HepG2 (cell line): ENCODE measurements at regions not wholly inside any gene's neighbourhood (a gene's known extent, or its start where the extent isn't known, plus 50 kb on each side); places are given as distances from the start of the nearest gene placed in this dataset.

Source experiments
- ATAC-seq: fragments of 200-7000 bp; cut with Tn5 transposase; 3 replicates; pipeline ENCODE4 v1.9.1; 2020; ENCODE audit warnings: mild to moderate bottlenecking, moderate library complexity
- BruUV-seq: library from RNA; stranded (reverse); fragments of 400-500 nt; replicated peaks from 2 replicates; lab custom pipeline; 2021; lab: Mats Ljungman, UMichigan
- CTCF ChIA-PET: fragments of 300-600 bp; formaldehyde crosslinking; extraction: SDS; loops from one replicate; lab custom pipeline; 2021; ENCODE audit warnings: low total read pairs, inconsistent platforms, low intra/inter-chr PET ratio; lab: Yijun Ruan, JAX
- POLR2A ChIA-PET: fragments of 350-600 bp; sonication (Branson Sonifier 250); formaldehyde crosslinking; loops from one replicate; lab custom pipeline; 2020; ENCODE audit warnings: antibody characterized with exemption, inconsistent platforms; lab: Yijun Ruan, JAX
- DNase-seq: peaks from one replicate; pipeline ENCODE4 v3.0.0-alpha.2; 2015; ENCODE audit warnings: low spot score
- FAIRE-seq: peaks from 3 replicates; lab custom pipeline; 2011; peaks lifted over from hg19 to GRCh38; lab: Jason Lieb, UNC
- H2AFZ ChIP-seq: one replicate; pipeline ENCODE4 v1.6.1; 2011; ENCODE audit warnings: low read length, inconsistent platforms
- H3K27ac ChIP-seq: fragments of 300-600 bp; 3 replicates; pipeline ENCODE4 v1.8.0; 2011; ENCODE audit warnings: mixed run types, mild to moderate bottlenecking, mixed read lengths, low read length, inconsistent platforms; ENCODE audit not compliant: insufficient read depth; ENCODE audit errors: extremely low read length
- H3K27me3 ChIP-seq, 2 experiments: fragments of 200-600 bp in 1 of 2; 2 replicates in 1 of 2; 3 replicates in 1 of 2; pipeline versions ENCODE4 v1.6.0 to v1.8.0; 2011; ENCODE audit warnings: low read length in 2 of 2, mild to moderate bottlenecking in 2 of 2, moderate library complexity in 2 of 2, inconsistent platforms in 1 of 2; ENCODE audit not compliant: insufficient read depth in 2 of 2, control insufficient read depth in 1 of 2
- H3K36me3 ChIP-seq, 2 experiments: fragments of 200-600 bp in 1 of 2; replicated peaks in 1 of 2; 2 replicates in 1 of 2; 3 replicates in 1 of 2; pipeline versions ENCODE4 v1.5.1 to v1.8.0; 2011; ENCODE audit warnings: low read length in 2 of 2, inconsistent platforms in 1 of 2; ENCODE audit not compliant: insufficient read depth in 2 of 2, control insufficient read depth in 1 of 2
- H3K4me1 ChIP-seq: 2 replicates; pipeline ENCODE4 v1.5.1; 2012; ENCODE audit warnings: low read length, inconsistent platforms; ENCODE audit not compliant: insufficient read depth
- H3K4me2 ChIP-seq: 2 replicates; pipeline ENCODE4 v1.6.0; 2011; ENCODE audit warnings: low read depth, low read length, inconsistent platforms
- H3K4me3 ChIP-seq, 3 experiments: fragments of 200-600 bp in 1 of 3; sonication (generic), shearing (Covaris generic) in 1 of 3; replicated peaks in 1 of 3; 2 replicates each; pipeline ENCODE4 v1.5.1; 2011 to 2016; ENCODE audit warnings: low read length in 3 of 3, inconsistent platforms in 2 of 3, low read depth in 2 of 3, mild to moderate bottlenecking in 2 of 3, control low read depth in 1 of 3, mixed read lengths in 1 of 3; ENCODE audit not compliant: insufficient read depth in 1 of 3
- H3K79me2 ChIP-seq: one replicate; pipeline ENCODE4 v1.6.1; 2011; ENCODE audit warnings: low read length, inconsistent platforms; ENCODE audit not compliant: insufficient read depth
- H3K9ac ChIP-seq: 2 replicates; pipeline ENCODE4 v1.6.0; 2011; ENCODE audit warnings: mild to moderate bottlenecking, low read depth, low read length, inconsistent platforms; ENCODE audit not compliant: insufficient read depth
- H3K9me3 ChIP-seq: 2 replicates; pipeline ENCODE4 v1.5.1; 2012; ENCODE audit warnings: mild to moderate bottlenecking, low read length
- H4K20me1 ChIP-seq: 2 replicates; pipeline ENCODE4 v1.6.0; 2011; ENCODE audit warnings: inconsistent platforms, mild to moderate bottlenecking, low read length, moderate library complexity; ENCODE audit not compliant: insufficient read depth
- CC2D1A ChIP-seq: sonication (generic); formaldehyde crosslinking; IDR thresholded peaks from 2 replicates; pipeline ENCODE4 v1.8.1; 2023; ENCODE audit warnings: mild to moderate bottlenecking, missing genetic modification reagents
- JDP2 ChIP-seq: sonication (generic); formaldehyde crosslinking; IDR thresholded peaks from 2 replicates; pipeline ENCODE4 v1.8.1; 2022; ENCODE audit warnings: missing genetic modification reagents, borderline replicate concordance
- TMF1 ChIP-seq: sonication (generic); formaldehyde crosslinking; IDR thresholded peaks from 2 replicates; pipeline ENCODE4 v1.8.1; 2022; ENCODE audit warnings: low read depth, missing genetic modification reagents
- ZBTB40 ChIP-seq, 2 experiments: fragments of 450-650 bp in 1 of 2; sonication (generic) in 1 of 2; formaldehyde crosslinking in 1 of 2; IDR thresholded peaks; 2 replicates each; pipeline versions ENCODE4 v1.6.1 to v1.8.0; 2016 to 2022; ENCODE audit warnings: antibody characterized with exemption in 1 of 2, mild to moderate bottlenecking in 1 of 2, missing genetic modification reagents in 1 of 2
- WGBS: methylation state at CpG from one replicate; pipeline ENCODE4 v1.1.6; 2017; ENCODE audit warnings: low lambda C conversion rate; 5-methylcytosine and 5-hydroxymethylcytosine counted together
- in situ Hi-C: cut with HindIII; loops from 2 replicates; pipeline ENCODE4 v1.10.0; 2017; ENCODE audit warnings: low pct_unique_long_range_greater_than_20kb; ENCODE audit not compliant: extremely low pct_ligation_motif_present
- intact Hi-C: fragments of 100-400 bp; cut with micrococcal nuclease; formaldehyde crosslinking; loops from one replicate; pipeline ENCODE4 v1.10.0; 2022; ENCODE audit not compliant: unreplicated experiment
- TF ChIP-seq, protein P1 (sequence below), 2 experiments: IDR thresholded peaks; 2 replicates each; pipeline ENCODE4 v1.6.1; 2011 to 2012; ENCODE audit warnings: low read length in 2 of 2, borderline replicate concordance in 1 of 2, low read depth in 1 of 2, mild to moderate bottlenecking in 1 of 2, moderate library complexity in 1 of 2

GRCh38 chrX:38999967-39000745, 198.9 kb downstream of the MID1IP1 start (continued):
- no peak for TF ChIP-seq TMF1 (CRISPR knock-in tag)
- TF ChIP-seq, protein P1, sequence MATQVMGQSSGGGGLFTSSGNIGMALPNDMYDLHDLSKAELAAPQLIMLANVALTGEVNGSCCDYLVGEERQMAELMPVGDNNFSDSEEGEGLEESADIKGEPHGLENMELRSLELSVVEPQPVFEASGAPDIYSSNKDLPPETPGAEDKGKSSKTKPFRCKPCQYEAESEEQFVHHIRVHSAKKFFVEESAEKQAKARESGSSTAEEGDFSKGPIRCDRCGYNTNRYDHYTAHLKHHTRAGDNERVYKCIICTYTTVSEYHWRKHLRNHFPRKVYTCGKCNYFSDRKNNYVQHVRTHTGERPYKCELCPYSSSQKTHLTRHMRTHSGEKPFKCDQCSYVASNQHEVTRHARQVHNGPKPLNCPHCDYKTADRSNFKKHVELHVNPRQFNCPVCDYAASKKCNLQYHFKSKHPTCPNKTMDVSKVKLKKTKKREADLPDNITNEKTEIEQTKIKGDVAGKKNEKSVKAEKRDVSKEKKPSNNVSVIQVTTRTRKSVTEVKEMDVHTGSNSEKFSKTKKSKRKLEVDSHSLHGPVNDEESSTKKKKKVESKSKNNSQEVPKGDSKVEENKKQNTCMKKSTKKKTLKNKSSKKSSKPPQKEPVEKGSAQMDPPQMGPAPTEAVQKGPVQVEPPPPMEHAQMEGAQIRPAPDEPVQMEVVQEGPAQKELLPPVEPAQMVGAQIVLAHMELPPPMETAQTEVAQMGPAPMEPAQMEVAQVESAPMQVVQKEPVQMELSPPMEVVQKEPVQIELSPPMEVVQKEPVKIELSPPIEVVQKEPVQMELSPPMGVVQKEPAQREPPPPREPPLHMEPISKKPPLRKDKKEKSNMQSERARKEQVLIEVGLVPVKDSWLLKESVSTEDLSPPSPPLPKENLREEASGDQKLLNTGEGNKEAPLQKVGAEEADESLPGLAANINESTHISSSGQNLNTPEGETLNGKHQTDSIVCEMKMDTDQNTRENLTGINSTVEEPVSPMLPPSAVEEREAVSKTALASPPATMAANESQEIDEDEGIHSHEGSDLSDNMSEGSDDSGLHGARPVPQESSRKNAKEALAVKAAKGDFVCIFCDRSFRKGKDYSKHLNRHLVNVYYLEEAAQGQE (IDR thresholded peaks at IDR 0.05; ENCODE audit: borderline replicate concordance in 1 of 2, low read depth in 1 of 2, low read length in 2 of 2) = no peak
- TF ChIP-seq CC2D1A = no peak
- TF ChIP-seq, all 625 proteins: peak for 0

DNA sequence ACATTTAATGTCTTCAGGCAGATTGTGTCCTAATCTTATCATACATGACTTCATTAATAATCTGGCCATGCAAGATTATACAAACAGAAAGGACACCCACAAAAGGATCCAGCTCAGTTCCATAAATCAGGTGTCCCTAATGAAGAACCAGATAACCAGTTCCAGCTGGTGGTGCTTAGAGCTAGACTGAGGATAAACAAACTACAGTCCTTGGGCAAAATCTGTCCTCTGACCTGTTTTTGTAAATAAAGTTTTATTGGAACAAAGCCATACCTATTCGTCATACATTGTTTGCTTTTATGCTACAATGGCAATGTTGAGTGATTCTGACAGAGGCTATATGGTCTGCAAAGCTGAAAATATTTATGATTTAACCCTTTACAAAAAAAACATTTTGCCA, 199.5 kb downstream of the MID1IP1 start:
- intact Hi-C loops = no loop called here
- Histone ChIP-seq H3K27ac (no peak overlapping the region), H3K9me3 (no peaks in the 10 kb centered on the region), H3K4me2 (no peak overlapping the region), H3K36me3 (no peaks in the 10 kb centered on the region), H3K27me3 (no peaks in the 10 kb centered on the region), H2AFZ (no peak overlapping the region), H3K4me3 (no peak overlapping the region), H3K4me1 (no peaks in the 10 kb centered on the region), H4K20me1 (no peaks in the 10 kb centered on the region), H3K79me2 (no peaks in the 10 kb centered on the region), H3K9ac (no peak overlapping the region)
- CTCF ChIA-PET = no interaction called here
- ATAC-seq = no peak
- no TSS peak for BruUV-seq
- TF ChIP-seq JDP2 (CRISPR knock-in tag) = no peak
- TF ChIP-seq ZBTB40 (IDR thresholded peaks at IDR 0.05) = peak; percentile 46
- peak; percentile 87; the same call in 1 of the 2 replicates for TF ChIP-seq ZBTB40 (CRISPR knock-in tag; IDR thresholded peaks at IDR 0.05)
- DNase-seq = no peak
- whole genome bisulfite sequencing = 0% methylated on average over 1 of the region's 1 CpG
- no peak for FAIRE-seq
- POLR2A ChIA-PET = no interaction called here
- in situ Hi-C loops = no loop called here
